CD4-positive, alpha-beta T cell treated with Interleukin-15 for 4 hours (primary cell): ENCODE measurements at regions not wholly inside any gene's neighbourhood (a gene's known extent, or its start where the extent isn't known, plus 50 kb on each side); places are given as distances from the start of the nearest gene placed in this dataset.
"Not testable (repeated sequence)": the region's sequence is repeated elsewhere in the genome, so short reads cannot be mapped to it uniquely, and the experiment has no call there.

Experiments used
- DNase-seq: peaks from one replicate; pipeline ENCODE4 v3.0.0-alpha.2; 2020; ENCODE audit warnings: low spot score

DNA sequence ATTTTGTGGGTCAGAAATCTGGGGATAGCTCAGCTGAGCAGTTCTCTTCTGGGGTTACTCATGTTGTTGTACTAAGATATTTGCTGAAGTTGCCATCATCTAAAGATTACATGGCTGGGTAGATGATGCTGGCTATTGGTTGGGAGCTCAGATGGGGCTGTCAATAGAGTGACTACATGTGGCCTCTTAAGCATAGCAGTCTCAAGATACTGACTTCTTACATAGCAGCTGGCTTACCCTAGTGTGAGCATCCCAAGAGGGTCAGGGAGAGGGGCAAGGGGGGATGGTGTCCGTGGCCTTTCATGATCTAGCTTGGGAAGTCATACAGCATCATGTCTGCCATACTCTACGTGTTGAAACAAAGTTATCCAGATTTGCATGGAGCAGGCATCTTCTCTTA, 90.1 kb upstream of the HMGA2 start:
- no peak for DNase-seq

DNA sequence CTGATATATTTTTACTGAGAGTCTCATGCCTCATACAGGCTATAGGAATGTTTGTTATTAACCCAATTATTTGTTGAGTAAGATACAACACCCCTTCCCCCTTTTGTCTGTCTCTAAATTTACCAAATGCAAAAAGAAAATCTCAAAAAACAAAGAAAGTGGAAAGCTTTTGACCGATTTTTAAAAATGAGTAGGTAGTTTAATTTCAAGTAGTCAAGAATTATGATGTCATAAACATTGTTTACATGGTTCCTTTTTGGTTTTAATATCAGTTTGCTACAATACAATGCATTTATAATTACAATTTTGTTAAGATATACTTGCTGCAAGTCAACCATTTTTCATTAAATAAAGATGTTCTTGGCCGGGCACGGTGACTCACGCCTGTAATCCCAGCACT, 84.7 kb upstream of the HMGA2 start:
- no peak for DNase-seq

DNA sequence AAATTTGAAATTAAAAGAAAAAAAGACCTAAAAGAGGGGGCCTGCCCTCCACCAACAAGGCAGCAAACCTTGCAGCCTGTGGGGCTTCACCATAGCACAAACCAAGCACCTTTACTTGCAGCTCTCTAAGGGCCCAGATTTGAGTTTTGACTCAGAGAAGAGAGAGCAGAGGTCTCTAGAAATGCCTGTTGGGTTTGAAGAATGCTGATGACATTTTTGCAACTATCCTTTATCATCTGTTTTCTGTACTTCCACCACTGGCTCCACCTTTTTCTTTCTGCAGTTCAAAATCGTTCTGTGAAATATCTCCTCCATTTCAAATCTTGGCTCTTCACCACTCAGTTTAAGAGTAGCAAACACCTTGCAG, 83.8 kb upstream of the HMGA2 start:
- no peak for DNase-seq

- DNase-seq, result peak; percentile 29
Observed at GRCh38 chr12:65740873-65741600, 83.2 kb upstream of the HMGA2 start.

DNA sequence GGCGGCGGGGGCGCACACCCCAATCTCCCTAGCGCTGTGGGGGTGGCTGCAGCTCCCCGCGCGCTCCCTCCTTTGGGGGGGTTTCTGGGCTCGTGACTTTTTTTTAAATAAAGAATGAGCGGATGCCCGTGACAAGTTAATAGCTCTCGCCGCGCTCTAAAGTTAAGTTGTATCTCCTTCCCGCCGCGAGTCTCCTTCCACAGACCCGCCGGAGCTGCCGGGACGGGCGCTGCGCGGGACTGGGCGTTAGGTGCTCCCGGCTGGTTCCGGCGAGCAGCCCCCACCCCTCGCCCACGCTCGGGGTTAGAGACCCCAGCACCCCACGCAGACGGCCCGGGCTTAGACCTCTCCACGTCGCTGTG, 82.6 kb upstream of the HMGA2 start:
- DNase-seq, result no peak

DNA sequence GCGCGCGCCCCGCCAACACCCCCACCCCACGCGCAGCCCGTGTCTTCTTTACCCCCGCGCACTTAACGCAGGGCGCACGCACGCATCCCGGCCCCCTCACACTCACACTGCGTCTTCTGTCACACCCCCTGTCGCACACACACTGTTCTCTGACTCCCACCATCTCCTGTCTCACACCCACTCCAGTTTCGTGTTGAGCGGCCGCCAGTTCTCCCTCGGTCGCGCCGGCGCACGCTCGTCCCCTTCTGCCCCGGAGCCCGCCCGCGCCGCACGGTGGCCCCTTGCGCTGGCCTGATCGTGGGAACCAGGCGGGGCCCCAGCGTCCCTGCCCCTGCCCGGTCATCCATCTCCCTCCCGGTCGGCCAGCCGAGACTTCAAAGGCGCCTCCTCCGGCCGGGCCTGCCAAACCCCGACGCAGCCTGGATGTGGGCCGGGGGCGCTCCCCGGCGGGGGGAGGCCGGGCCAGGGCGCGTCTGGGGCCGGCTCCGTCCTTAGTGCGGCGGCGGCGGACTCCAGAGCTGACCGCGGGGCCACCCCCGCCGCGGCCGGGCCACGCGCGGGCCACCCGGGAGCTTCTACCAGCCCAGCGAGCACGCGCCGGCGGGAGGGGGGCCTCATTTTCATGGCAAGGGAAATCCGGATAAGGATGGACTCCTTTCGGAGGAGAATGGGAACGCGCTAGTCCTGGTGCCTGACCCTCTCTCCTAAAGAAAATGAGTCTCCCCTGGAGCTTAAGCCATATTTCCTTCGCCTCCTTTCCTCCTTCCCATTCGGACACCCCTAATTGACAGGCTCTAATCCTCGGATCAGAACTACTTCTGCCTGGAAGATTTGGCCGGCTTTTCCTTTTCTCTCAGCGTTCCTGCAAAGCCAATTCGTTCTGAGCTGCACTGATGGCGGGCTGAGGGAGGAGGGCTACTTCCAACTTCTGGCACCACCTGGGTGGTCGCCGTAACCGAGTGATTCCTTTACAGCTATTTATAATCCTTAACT, 82.0 kb upstream of the HMGA2 start:
- no peak for DNase-seq

DNA sequence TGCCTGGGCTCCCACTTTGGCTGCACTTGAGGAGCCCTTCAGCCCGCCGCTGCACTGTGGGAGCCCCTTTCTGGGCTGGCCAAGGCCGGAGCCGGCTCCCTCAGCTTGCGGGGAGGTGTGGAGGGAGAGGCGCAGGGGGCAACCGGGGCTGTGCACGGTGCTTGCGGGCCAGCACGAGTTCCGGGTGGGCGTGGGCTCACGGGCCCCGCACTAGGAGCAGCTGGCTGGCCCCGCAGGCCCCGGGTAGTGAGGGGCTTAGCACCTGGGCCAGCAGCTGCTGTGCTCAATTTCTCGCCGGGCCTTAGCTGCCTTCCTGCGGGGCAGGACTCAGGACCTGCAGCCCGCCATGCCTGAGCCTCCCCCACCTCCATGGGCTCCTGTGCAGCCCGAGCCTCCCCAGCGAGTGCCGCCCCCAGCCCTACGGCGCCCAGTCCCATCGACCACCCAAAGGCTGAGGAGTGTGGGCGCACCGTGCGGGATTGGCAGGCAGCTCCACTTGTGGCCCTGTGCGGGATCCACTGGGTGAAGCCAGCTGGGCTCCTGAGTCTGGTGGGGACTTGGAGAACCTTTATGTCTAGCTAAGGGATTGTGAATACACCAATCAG, 79.9 kb upstream of the HMGA2 start:
- not testable (repeated sequence) for DNase-seq

GRCh38 chr12:65747338-65747737, 76.9 kb upstream of the HMGA2 start:
- DNase-seq, result no peak

DNA sequence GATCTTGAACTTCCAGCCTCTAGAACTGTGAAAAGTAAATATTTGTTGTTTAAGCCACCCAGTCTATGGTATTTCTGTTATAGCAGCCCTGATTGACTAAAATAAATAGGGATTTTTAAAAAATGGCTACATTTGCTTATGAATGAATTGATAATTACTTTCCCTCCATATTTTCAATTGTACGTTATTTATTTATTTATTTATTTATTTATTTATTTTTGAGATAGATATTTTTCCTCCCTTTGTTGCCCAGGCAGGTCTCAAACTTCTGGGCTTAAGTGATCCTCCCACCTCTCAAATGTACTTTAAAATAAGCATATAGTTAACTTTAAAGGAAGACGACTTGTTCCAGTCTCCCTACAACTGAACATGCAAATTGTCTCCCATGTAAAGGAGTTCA, 76.0 kb upstream of the HMGA2 start:
- no peak for DNase-seq

GRCh38 chr12:65754290-65754689, 70.0 kb upstream of the HMGA2 start:
- DNase-seq, result no peak

- no peak for DNase-seq
Observed at GRCh38 chr12:65754744-65755595, 69.3 kb upstream of the HMGA2 start.

GRCh38 chr12:65755596-65755978, 68.7 kb upstream of the HMGA2 start:
- DNase-seq, result no peak

- no peak for DNase-seq
Observed at GRCh38 chr12:65756267-65756666, 68.0 kb upstream of the HMGA2 start.

- DNase-seq, result no peak
Observed at GRCh38 chr12:65756956-65757511, 67.2 kb upstream of the HMGA2 start.

DNA sequence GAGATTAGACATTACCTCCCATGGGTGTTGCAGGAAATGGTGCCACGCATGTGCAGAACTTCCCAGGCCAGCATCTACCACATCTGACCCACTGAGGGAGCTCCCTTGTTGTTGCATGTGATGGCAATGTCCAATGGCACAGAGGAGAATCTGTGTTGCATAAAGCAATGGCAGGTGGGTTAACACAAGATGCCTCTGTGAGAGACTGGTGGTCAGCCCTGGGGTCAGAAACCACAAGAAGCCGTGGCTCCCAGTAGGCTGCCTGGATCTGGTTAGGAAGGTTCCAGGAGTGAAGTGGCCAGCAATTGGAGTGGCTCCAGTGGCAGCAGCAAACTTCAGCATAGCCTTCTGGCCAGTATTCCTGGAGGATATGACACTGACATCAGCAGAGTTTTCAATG, 65.9 kb upstream of the HMGA2 start:
- no peak for DNase-seq

DNA sequence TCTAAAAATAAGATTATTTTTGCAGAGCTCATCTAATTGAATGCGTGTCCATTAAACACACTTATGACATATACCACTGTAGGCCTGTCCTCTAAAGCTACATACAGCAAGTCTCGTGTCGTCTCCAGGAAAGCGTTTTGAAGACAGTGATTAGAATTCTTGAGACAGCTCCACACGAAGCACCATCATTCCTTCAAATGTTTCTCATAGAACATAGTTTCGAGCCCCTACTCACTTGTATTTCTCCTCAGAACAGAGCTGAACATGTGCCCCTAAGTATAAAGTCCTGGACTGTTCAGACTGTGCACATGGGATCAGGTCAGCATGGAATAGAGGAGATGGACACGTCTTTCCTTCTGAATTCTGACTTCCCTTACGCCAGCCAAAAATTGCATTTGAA, 64.5 kb upstream of the HMGA2 start:
- no peak for DNase-seq

DNA sequence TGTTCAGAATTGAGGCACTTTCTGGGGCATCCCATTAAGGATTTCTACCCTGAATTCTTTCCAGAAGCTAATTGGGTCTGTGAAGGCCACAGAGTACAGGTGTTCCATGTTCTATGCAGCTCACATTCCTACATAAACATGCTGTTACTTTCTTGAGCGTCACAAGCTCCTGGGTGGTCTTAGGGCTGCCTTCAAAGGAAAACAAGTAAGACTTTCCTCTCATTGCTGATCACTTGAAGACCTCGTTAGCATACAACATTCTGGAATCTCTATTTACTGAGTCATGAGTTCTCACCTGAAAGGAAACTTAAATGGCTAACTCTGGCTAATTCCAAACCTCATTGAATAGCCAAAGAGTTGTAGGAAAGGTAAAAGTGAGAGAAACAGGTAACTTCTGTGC, 63.0 kb upstream of the HMGA2 start:
- no peak for DNase-seq

DNA sequence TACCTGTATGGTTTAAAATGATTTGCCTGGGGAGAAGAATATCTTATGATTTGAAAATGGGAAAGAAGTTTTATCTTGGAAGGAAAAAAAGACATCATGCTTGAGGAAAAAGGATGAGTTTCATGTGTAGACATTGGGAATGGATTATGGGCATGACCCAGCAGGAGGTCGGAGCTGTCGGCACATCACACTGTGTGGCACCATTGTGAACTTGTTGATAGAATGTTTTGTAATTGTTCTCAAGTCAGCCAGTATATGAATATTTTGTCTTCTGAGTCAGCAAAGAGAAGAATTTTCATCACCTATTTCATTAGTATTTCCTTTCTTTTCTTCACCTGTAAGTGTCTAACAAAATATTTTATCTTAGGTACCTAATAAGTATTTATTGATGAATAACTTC, 60.0 kb upstream of the HMGA2 start:
- DNase-seq, result no peak

DNA sequence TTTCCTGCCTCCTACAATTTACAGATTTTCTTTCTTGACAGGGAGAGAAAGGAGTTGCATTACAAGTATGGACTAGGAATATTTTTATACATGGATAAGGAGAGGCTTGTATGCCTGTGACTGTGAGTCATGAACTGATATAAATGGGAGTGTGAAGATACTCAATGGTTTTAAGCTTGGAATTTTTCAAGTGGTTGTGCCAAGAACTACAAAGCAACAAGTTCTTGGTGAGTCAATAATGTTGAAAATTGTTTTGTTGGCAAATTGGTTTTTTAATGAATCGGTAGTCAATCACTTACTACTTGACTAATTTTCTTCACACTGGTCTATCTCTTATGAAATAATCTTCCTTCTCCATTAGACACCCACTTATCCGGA, 58.9 kb upstream of the HMGA2 start:
- no peak for DNase-seq

DNA sequence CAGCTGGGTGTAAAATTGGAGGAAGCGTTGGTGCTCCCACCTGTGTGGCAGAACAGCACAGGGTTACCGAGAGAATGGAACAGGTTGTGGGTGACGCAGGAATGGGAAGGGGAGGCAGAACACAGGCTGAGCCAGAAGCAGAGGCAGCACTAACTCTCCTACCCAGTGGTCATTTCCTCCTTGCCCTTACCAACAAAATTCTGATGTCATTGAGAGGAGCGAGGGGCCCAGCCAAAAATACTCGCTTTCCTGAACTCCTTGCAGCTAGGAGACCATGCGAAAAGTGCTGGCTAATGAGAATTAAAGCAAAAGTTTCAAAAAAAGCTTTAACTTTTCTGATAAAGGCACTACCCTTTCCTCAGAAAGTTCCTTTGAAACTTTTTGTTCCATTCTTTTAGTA, 54.4 kb upstream of the HMGA2 start:
- DNase-seq, result no peak
